H1 (cell line): ENCODE measurements at regions not wholly inside any gene's neighbourhood (a gene's known extent, or its start where the extent isn't known, plus 50 kb on each side); places are given as distances from the start of the nearest gene placed in this dataset.

Experiments
- CTCF ChIA-PET: fragments of 300-600 bp; sonication (Branson Sonifier 250); formaldehyde crosslinking; loops from one replicate; lab custom pipeline; 2021; ENCODE audit not compliant: partially characterized antibody; lab: Charles Lee
- POLR2A ChIA-PET: fragments of 300-600 bp; sonication (Branson Sonifier 250); formaldehyde crosslinking; loops from one replicate; lab custom pipeline; 2021; ENCODE audit warnings: inconsistent platforms; ENCODE audit not compliant: partially characterized antibody; lab: Charles Lee
- DNase-seq, 2 experiments: peaks; one replicate each; pipeline versions ENCODE4 v3.0.0 to v3.0.0-alpha.2; 2010 to 2022; ENCODE audit warnings: low spot score in 2 of 2, low read depth in 1 of 2, mixed read lengths in 1 of 2
- FAIRE-seq: peaks from 2 replicates; lab custom pipeline; 2011; peaks lifted over from hg19 to GRCh38; lab: Jason Lieb, UNC
- H2AFZ ChIP-seq: 2 replicates; pipeline ENCODE4 v1.8.1; 2012; ENCODE audit warnings: low read length, inconsistent platforms
- H2AK5ac ChIP-seq: 2 replicates; pipeline ENCODE4 v1.6.1; 2013; ENCODE audit warnings: low read depth, low read length
- H2BK120ac ChIP-seq: replicated peaks from 2 replicates; pipeline ENCODE3; 2013; ENCODE audit warnings: low read depth, low read length, inconsistent platforms
- H2BK12ac ChIP-seq: 2 replicates; pipeline ENCODE4 v1.6.1; 2013; ENCODE audit warnings: low read depth, low read length
- H2BK15ac ChIP-seq: 2 replicates; pipeline ENCODE4 v1.6.1; 2013; ENCODE audit warnings: low read length
- H2BK20ac ChIP-seq: 2 replicates; pipeline ENCODE4 v1.6.1; 2013; ENCODE audit warnings: low read length
- H2BK5ac ChIP-seq: 2 replicates; pipeline ENCODE4 v1.6.1; 2013; ENCODE audit warnings: low read depth, low read length
- H3K14ac ChIP-seq: 2 replicates; pipeline ENCODE4 v1.6.1; 2013; ENCODE audit warnings: inconsistent platforms; ENCODE audit not compliant: insufficient read length
- H3K18ac ChIP-seq: 2 replicates; pipeline ENCODE4 v1.6.1; 2013; ENCODE audit warnings: low read length; ENCODE audit errors: extremely low read depth
- H3K23ac ChIP-seq: 2 replicates; pipeline ENCODE4 v1.6.1; 2013; ENCODE audit warnings: inconsistent platforms; ENCODE audit not compliant: insufficient read length
- H3K23me2 ChIP-seq: 2 replicates; pipeline ENCODE4 v1.6.1; 2013; ENCODE audit warnings: low read depth, low read length
- H3K27ac ChIP-seq: 2 replicates; pipeline ENCODE4 v1.6.1; 2011; ENCODE audit warnings: low read depth, low read length, inconsistent platforms
- H3K27me3 ChIP-seq, 4 experiments: replicated peaks in 1 of 4; 1 replicate in 1 of 4; 2 replicates in 3 of 4; pipeline versions ENCODE4 v1.6.1 to v1.8.1; 2011 to 2013; ENCODE audit warnings: low read length in 3 of 4, mild to moderate bottlenecking in 3 of 4, inconsistent platforms in 2 of 4, mixed read lengths in 2 of 4, moderate library complexity in 1 of 4; ENCODE audit not compliant: control insufficient read depth in 3 of 4, insufficient read depth in 3 of 4; ENCODE audit errors: extremely low read depth in 1 of 4
- H3K36me3 ChIP-seq, 4 experiments: 2 replicates each; pipeline versions ENCODE4 v1.6.1 to v1.8.1; 2011 to 2013; ENCODE audit warnings: mild to moderate bottlenecking in 4 of 4, low read length in 3 of 4, moderate library complexity in 2 of 4, control low read depth in 1 of 4, inconsistent platforms in 1 of 4; ENCODE audit not compliant: insufficient read depth in 4 of 4, control insufficient read depth in 2 of 4
- H3K4ac ChIP-seq: replicated peaks from 2 replicates; pipeline ENCODE3; 2013; ENCODE audit warnings: low read length, low read depth, mixed read lengths, inconsistent platforms; ENCODE audit not compliant: insufficient read length
- H3K4me1 ChIP-seq, 4 experiments: replicated peaks in 1 of 4; 1 replicate in 1 of 4; 2 replicates in 3 of 4; pipeline versions ENCODE4 v1.6.1 to v1.8.1; 2011 to 2013; ENCODE audit warnings: low read length in 3 of 4, inconsistent platforms in 2 of 4, mixed read lengths in 1 of 4; ENCODE audit not compliant: insufficient read depth in 4 of 4, control insufficient read depth in 3 of 4
- H3K4me2 ChIP-seq, 2 experiments: 2 replicates each; pipeline versions ENCODE4 v1.6.1 to v1.8.1; 2011 to 2013; ENCODE audit warnings: low read depth in 2 of 2, low read length in 2 of 2, control low read depth in 1 of 2, inconsistent platforms in 1 of 2, mild to moderate bottlenecking in 1 of 2; ENCODE audit not compliant: insufficient read depth in 1 of 2
- H3K4me3 ChIP-seq, 4 experiments: fragments of 200-600, 300-600 bp in 1 of 4; sonication (generic), shearing (Covaris generic), sonication (Bioruptor Twin) in 1 of 4; 2 replicates each; pipeline versions ENCODE4 v1.5.1 to v1.8.1; 2011 to 2016; ENCODE audit warnings: low read length in 4 of 4, low read depth in 3 of 4, control low read depth in 2 of 4, inconsistent platforms in 2 of 4, mild to moderate bottlenecking in 2 of 4, mixed read lengths in 1 of 4, moderate library complexity in 1 of 4; ENCODE audit not compliant: insufficient read depth in 2 of 4; ENCODE audit errors: extremely low read depth in 1 of 4
- H3K56ac ChIP-seq: replicated peaks from 2 replicates; pipeline ENCODE3; 2013; ENCODE audit warnings: low read depth, mild to moderate bottlenecking, mixed read lengths, low read length, inconsistent platforms; ENCODE audit not compliant: insufficient read length
- H3K79me1 ChIP-seq: 2 replicates; pipeline ENCODE4 v1.6.1; 2013; ENCODE audit warnings: low read depth, low read length, control low read depth
- H3K79me2 ChIP-seq, 2 experiments: 2 replicates each; pipeline versions ENCODE4 v1.6.1 to v1.8.1; 2012 to 2013; ENCODE audit warnings: low read length in 2 of 2, mild to moderate bottlenecking in 2 of 2, inconsistent platforms in 1 of 2; ENCODE audit not compliant: insufficient read depth in 2 of 2, control insufficient read depth in 1 of 2
- H3K9ac ChIP-seq, 4 experiments: replicated peaks in 1 of 4; 1 replicate in 1 of 4; 2 replicates in 3 of 4; pipeline versions ENCODE4 v1.6.1 to v1.8.1; 2011 to 2013; ENCODE audit warnings: low read depth in 3 of 4, low read length in 3 of 4, control low read depth in 2 of 4, mild to moderate bottlenecking in 2 of 4, moderate library complexity in 2 of 4, inconsistent platforms in 1 of 4; ENCODE audit errors: extremely low read depth in 1 of 4
- H3K9me3 ChIP-seq, 2 experiments: 2 replicates each; pipeline versions ENCODE4 v1.6.1 to v1.8.1; 2012 to 2013; ENCODE audit warnings: mild to moderate bottlenecking in 2 of 2, moderate library complexity in 2 of 2, control low read depth in 1 of 2, inconsistent platforms in 1 of 2, low read depth in 1 of 2, low read length in 1 of 2, mixed read lengths in 1 of 2; ENCODE audit not compliant: insufficient read depth in 2 of 2
- H4K20me1 ChIP-seq, 2 experiments: replicated peaks in 1 of 2; 2 replicates each; pipeline versions ENCODE3 to v1.8.1; 2011 to 2013; ENCODE audit warnings: inconsistent platforms in 2 of 2, low read length in 2 of 2, mild to moderate bottlenecking in 1 of 2; ENCODE audit not compliant: insufficient read depth in 2 of 2, control insufficient read depth in 1 of 2
- H4K5ac ChIP-seq: 2 replicates; pipeline ENCODE4 v1.6.1; 2013; ENCODE audit warnings: low read length, low read depth, mixed read lengths, inconsistent platforms; ENCODE audit not compliant: insufficient read length
- H4K8ac ChIP-seq: 2 replicates; pipeline ENCODE4 v1.8.0; 2013; ENCODE audit warnings: mild to moderate bottlenecking, moderate library complexity, low read length, inconsistent platforms; ENCODE audit not compliant: insufficient read depth; ENCODE audit errors: extremely low read depth
- H4K91ac ChIP-seq: replicated peaks from 2 replicates; pipeline ENCODE3; 2013; ENCODE audit warnings: low read length, mixed read lengths, inconsistent platforms; ENCODE audit not compliant: insufficient read length
- BACH1 ChIP-seq: IDR thresholded peaks from 2 replicates; pipeline ENCODE4 v1.6.1; 2012; ENCODE audit warnings: low read length, improper control_type of control experiment
- CBX5 ChIP-seq: fragments of 300-800, 300-1000 bp; sonication (generic); IDR thresholded peaks from 2 replicates; pipeline ENCODE4 v1.7.1; 2016; ENCODE audit warnings: antibody characterized with exemption, low read length, low read depth
- CBX8 ChIP-seq: fragments of 300-800, 300-1000 bp; sonication (generic); IDR thresholded peaks from 2 replicates; pipeline ENCODE4 v1.7.1; 2016; ENCODE audit warnings: low read depth, low read length, borderline replicate concordance
- CHD2 ChIP-seq: IDR thresholded peaks from 2 replicates; pipeline ENCODE4 v1.6.1; 2012; ENCODE audit warnings: low read length, improper control_type of control experiment
- CREB1 ChIP-seq: IDR thresholded peaks from 2 replicates; pipeline ENCODE4 v1.6.1; 2012; ENCODE audit warnings: inconsistent platforms
- KDM4A ChIP-seq: IDR thresholded peaks from one replicate; pipeline ENCODE4 v1.7.1; 2012; ENCODE audit warnings: low read depth, mild to moderate bottlenecking, moderate library complexity, low read length, inconsistent platforms; ENCODE audit not compliant: severe bottlenecking
- KDM5A ChIP-seq: fragments of 200-600 bp; IDR thresholded peaks from 2 replicates; pipeline ENCODE4 v1.7.1; 2012; ENCODE audit warnings: mild to moderate bottlenecking, low read length, inconsistent platforms, mixed read lengths
- RAD21 ChIP-seq, 2 experiments: IDR thresholded peaks in 1 of 2; conservative IDR thresholded peaks in 1 of 2; 2 replicates each; pipeline ENCODE4 v1.6.1; 2011; ENCODE audit warnings: low read depth in 2 of 2, low read length in 2 of 2, improper control_type of control experiment in 1 of 2, inconsistent platforms in 1 of 2, mild to moderate bottlenecking in 1 of 2, moderate library complexity in 1 of 2
- RBBP5 ChIP-seq: IDR thresholded peaks from 2 replicates; pipeline ENCODE4 v1.7.1; 2012; ENCODE audit warnings: low read depth, mild to moderate bottlenecking, inconsistent platforms, low read length, moderate library complexity, borderline replicate concordance
- RFX5 ChIP-seq: IDR thresholded peaks from 2 replicates; pipeline ENCODE4 v1.6.1; 2011; ENCODE audit warnings: low read depth, low read length, improper control_type of control experiment, borderline replicate concordance
- RXRA ChIP-seq: IDR thresholded peaks from 2 replicates; pipeline ENCODE4 v1.6.1; 2011; ENCODE audit warnings: low read depth, mild to moderate bottlenecking, low read length, moderate library complexity; ENCODE audit not compliant: insufficient read depth
- SP1 ChIP-seq: IDR thresholded peaks from 2 replicates; pipeline ENCODE4 v1.6.1; 2011; ENCODE audit warnings: low read depth, low read length
- SP2 ChIP-seq: IDR thresholded peaks from 2 replicates; pipeline ENCODE4 v1.6.1; 2012; ENCODE audit warnings: mild to moderate bottlenecking, low read length, inconsistent platforms
- TAF1 ChIP-seq: IDR thresholded peaks from 2 replicates; pipeline ENCODE4 v1.6.1; 2011; ENCODE audit warnings: mild to moderate bottlenecking, low read depth, low read length
- TAF7 ChIP-seq: optimal IDR thresholded peaks from 2 replicates; pipeline ENCODE3; 2011; ENCODE audit warnings: low read depth, mild to moderate bottlenecking, inconsistent platforms, low read length, moderate library complexity, borderline replicate concordance
- WGBS, 2 experiments: shearing (Covaris generic) in 1 of 2; methylation state at CpG; one replicate each; pipeline versions ENCODE4 v1.1.6 to v1.1.7; 2013 to 2015; ENCODE audit warnings: low lambda C conversion rate in 2 of 2, mixed read lengths in 2 of 2, inconsistent platforms in 1 of 2, low coverage in 1 of 2, missing lambda C conversion rate in 1 of 2; ENCODE audit not compliant: insufficient replicate concordance in 2 of 2, insufficient coverage in 1 of 2, insufficient read length in 1 of 2; ENCODE audit errors: extremely low coverage in 1 of 2, missing lambda C conversion rate in 1 of 2; 5-methylcytosine and 5-hydroxymethylcytosine counted together

- Histone ChIP-seq H3K27me3 (no peaks in the 10 kb centered on the region), H2BK12ac (no peak overlapping the region), H4K5ac (no peak overlapping the region), H3K79me1 (no peaks in the 10 kb centered on the region), H2BK120ac (no peak overlapping the region), H3K4me1 (peaks cover 0 to 7% (median 3%) of the 10 kb centered on the region in 4 experiments; a peak in 4 of 7 replicates), H3K9ac (no peak overlapping the region), H4K91ac (no peak overlapping the region), H4K8ac (no peak overlapping the region), H4K20me1 (no peaks in the 10 kb centered on the region), H2BK15ac (no peak overlapping the region), H3K23me2 (no peaks in the 10 kb centered on the region), H3K4ac (no peak overlapping the region), H3K56ac (no peak overlapping the region), H2AFZ (no peak overlapping the region), H3K79me2 (no peaks in the 10 kb centered on the region), H2BK20ac (no peak overlapping the region), H2BK5ac (no peak overlapping the region), H3K14ac (no peak overlapping the region), H3K23ac (no peak overlapping the region), H2AK5ac (no peak overlapping the region), H3K18ac (no peak overlapping the region), H3K27ac (no peak overlapping the region), H3K4me3 (no peak overlapping the region), H3K4me2 (no peak overlapping the region), H3K9me3 (no peaks in the 10 kb centered on the region), H3K36me3 (no peaks in the 10 kb centered on the region)
- TF ChIP-seq CBX8 (no peak), BACH1 (no peak), SP1 (no peak), CHD2 (no peak), TAF1 (no peak), RBBP5 (no peak), RXRA (no peak), CREB1 (no peak), TAF7 (no peak), RAD21 (IDR thresholded peaks at IDR 0.05 in 1 of 2, conservative IDR thresholded peaks at IDR 0.05 in 1 of 2; ENCODE audit: low read depth in 2 of 2, low read length in 2 of 2) (no peak; a peak in 1 of 4 replicates), SP2 (no peak), KDM5A (no peak), CBX5 (no peak), KDM4A (no peak), RFX5 (no peak)
- FAIRE-seq = no peak
- ChIA-PET POLR2A (no interaction called here), CTCF (interaction anchor here (0.8 to 1.5 kb wide), 6 partner anchors 8 to 349 kb away, joined by 3 to 6 read pairs (median 3); no protein-coding TSS in a partner anchor)
- WGBS, 2 experiments = 95% methylated on average over 3 of the region's 3 CpGs; no CpG with 5 or more reads in 1 of the 2 experiments
- DNase-seq = no peak
These were observed 159.8 kb upstream of the PPP2R3A start for GRCh38 chr3:135805752-135806151.
